SU-DHL-6 (cell line): ENCODE measurements at regions not wholly inside any gene's neighbourhood (a gene's known extent, or its start where the extent isn't known, plus 50 kb on each side); places are given as distances from the start of the nearest gene placed in this dataset.

Experiments
- H2AFZ ChIP-seq: fragments of 200-600 bp; sonication (generic); 2 replicates; pipeline ENCODE4 v1.6.1; 2014; ENCODE audit warnings: low read depth, mild to moderate bottlenecking, moderate library complexity, mixed read lengths, antibody characterized with exemption, low read length; ENCODE audit not compliant: severe bottlenecking
- H3F3A ChIP-seq: fragments of 200-600 bp; shearing (Covaris generic); 2 replicates; pipeline ENCODE4 v1.6.0; 2016; ENCODE audit warnings: antibody characterized with exemption, mild to moderate bottlenecking; ENCODE audit not compliant: insufficient read depth
- H3K27ac ChIP-seq: fragments of 200-600 bp; sonication (generic); 2 replicates; pipeline ENCODE4 v1.5.1; 2016; ENCODE audit warnings: low read depth, mild to moderate bottlenecking, low read length, moderate library complexity, mixed read lengths
- H3K27me3 ChIP-seq: fragments of 200-600 bp; sonication (generic), shearing (Covaris generic); 2 replicates; pipeline ENCODE4 v1.6.0; 2014; ENCODE audit warnings: mild to moderate bottlenecking, low read length
- H3K36me3 ChIP-seq: fragments of 200-600 bp; sonication (generic); 2 replicates; pipeline ENCODE4 v1.6.1; 2014; ENCODE audit warnings: mild to moderate bottlenecking, low read length, mixed read lengths
- H3K4me2 ChIP-seq: fragments of 300-600, 200-600 bp; shearing (Covaris generic), sonication (generic); 2 replicates; pipeline ENCODE4 v1.6.0; 2014; ENCODE audit warnings: low read length, low read depth, mild to moderate bottlenecking; ENCODE audit not compliant: poor library complexity, severe bottlenecking
- H3K4me3 ChIP-seq: fragments of 200-600 bp; sonication (generic); 2 replicates; pipeline ENCODE4 v1.5.1; 2014; ENCODE audit warnings: antibody characterized with exemption, low read length, mild to moderate bottlenecking, mixed read lengths; ENCODE audit not compliant: insufficient read depth, poor library complexity, severe bottlenecking
- H3K79me2 ChIP-seq: fragments of 200-600 bp; sonication (generic); 2 replicates; pipeline ENCODE4 v1.6.1; 2014; ENCODE audit warnings: mild to moderate bottlenecking, low read length, moderate library complexity; ENCODE audit not compliant: insufficient read depth
- H3K9ac ChIP-seq: fragments of 200-600 bp; sonication (generic); 2 replicates; pipeline ENCODE4 v1.7.0; 2014; ENCODE audit warnings: mild to moderate bottlenecking, low read length
- H3K9me2 ChIP-seq: fragments of 200-600 bp; sonication (generic); replicated peaks from 2 replicates; pipeline ENCODE4 v1.6.1; 2014; ENCODE audit warnings: low read length; ENCODE audit not compliant: insufficient read depth
- H3K9me3 ChIP-seq: fragments of 200-600 bp; sonication (generic); 2 replicates; pipeline ENCODE4 v1.6.1; 2014; ENCODE audit warnings: low read length, mixed read lengths; ENCODE audit not compliant: insufficient read depth
- H4K20me1 ChIP-seq: fragments of 200-600 bp; sonication (generic); 2 replicates; pipeline ENCODE4 v1.6.1; 2014; ENCODE audit warnings: low read depth, mild to moderate bottlenecking, antibody characterized with exemption, low read length, moderate library complexity, mixed read lengths
- EZH2phosphoT487 ChIP-seq: fragments of 200-600 bp; sonication (generic), shearing (Covaris generic); conservative IDR thresholded peaks from 2 replicates; pipeline ENCODE4 v1.6.1; 2018; ENCODE audit warnings: mild to moderate bottlenecking, antibody characterized with exemption, low read length, moderate library complexity, mixed read lengths
- TF ChIP-seq, protein P1 (sequence below): fragments of 200-600 bp; sonication (generic); IDR thresholded peaks from one replicate; pipeline ENCODE4 v1.5.1; 2017; ENCODE audit warnings: antibody characterized with exemption, mild to moderate bottlenecking, low read length, moderate library complexity; ENCODE audit not compliant: insufficient read depth, poor library complexity, severe bottlenecking

GRCh38 chr5:125203912-125204311 is 457.5 kb upstream of the ZNF608 start:
- no peaks in the 10 kb centered on the region for H3F3A ChIP-seq
- H4K20me1 ChIP-seq, result no peaks in the 10 kb centered on the region
- H3K4me3 ChIP-seq, result no peak overlapping the region
- H3K9me3 ChIP-seq, result no peaks in the 10 kb centered on the region
- H3K27me3 ChIP-seq, result no peaks in the 10 kb centered on the region
- H3K36me3 ChIP-seq, result no peaks in the 10 kb centered on the region
- no peak overlapping the region for H3K9ac ChIP-seq
- H3K79me2 ChIP-seq, result no peaks in the 10 kb centered on the region
- no peak overlapping the region for H3K4me2 ChIP-seq
- H3K9me2 ChIP-seq, result no peaks in the 10 kb centered on the region
- H2AFZ ChIP-seq, result no peak overlapping the region
- TF ChIP-seq EZH2phosphoT487, result no peak
- TF ChIP-seq, protein P1, sequence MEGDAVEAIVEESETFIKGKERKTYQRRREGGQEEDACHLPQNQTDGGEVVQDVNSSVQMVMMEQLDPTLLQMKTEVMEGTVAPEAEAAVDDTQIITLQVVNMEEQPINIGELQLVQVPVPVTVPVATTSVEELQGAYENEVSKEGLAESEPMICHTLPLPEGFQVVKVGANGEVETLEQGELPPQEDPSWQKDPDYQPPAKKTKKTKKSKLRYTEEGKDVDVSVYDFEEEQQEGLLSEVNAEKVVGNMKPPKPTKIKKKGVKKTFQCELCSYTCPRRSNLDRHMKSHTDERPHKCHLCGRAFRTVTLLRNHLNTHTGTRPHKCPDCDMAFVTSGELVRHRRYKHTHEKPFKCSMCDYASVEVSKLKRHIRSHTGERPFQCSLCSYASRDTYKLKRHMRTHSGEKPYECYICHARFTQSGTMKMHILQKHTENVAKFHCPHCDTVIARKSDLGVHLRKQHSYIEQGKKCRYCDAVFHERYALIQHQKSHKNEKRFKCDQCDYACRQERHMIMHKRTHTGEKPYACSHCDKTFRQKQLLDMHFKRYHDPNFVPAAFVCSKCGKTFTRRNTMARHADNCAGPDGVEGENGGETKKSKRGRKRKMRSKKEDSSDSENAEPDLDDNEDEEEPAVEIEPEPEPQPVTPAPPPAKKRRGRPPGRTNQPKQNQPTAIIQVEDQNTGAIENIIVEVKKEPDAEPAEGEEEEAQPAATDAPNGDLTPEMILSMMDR, result no peak
- no peak overlapping the region for H3K27ac ChIP-seq

DNA sequence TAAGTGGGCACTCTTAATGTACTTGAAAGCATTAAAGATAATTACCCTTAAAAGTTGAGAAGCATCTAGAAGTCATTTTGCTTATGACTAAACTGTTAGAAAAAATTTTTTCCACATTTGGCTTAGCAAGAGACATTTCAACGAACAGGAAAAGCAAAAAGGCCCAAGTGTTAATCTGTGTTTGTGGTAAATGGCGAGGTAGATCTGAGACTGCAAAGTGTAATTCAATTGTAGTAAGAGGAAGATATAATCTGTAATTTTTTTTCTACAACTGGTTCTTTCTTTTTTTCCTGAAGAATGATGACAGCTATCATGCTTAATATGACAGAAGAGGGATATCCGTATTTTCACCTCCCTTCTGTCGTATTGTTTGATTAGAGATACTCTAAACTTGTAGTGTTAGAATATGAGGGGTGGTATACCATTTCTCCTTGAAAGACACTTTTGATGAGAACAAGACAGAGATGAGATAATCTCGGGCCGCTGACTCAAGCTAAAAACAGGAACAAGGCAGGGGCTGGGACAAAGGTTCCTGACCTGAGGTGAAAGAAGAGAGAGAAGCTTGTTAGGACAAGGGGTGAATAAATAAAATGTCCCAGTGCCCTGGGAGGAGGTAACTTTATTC is 459.3 kb upstream of the ZNF608 start:
- no peak overlapping the region for H2AFZ ChIP-seq

GRCh38 chr5:125207856-125208255 is 461.4 kb upstream of the ZNF608 start:
- H3K9me3 ChIP-seq, result no peaks in the 10 kb centered on the region
- no peaks in the 10 kb centered on the region for H3K27me3 ChIP-seq
- no peak overlapping the region for H3K4me2 ChIP-seq
- no peaks in the 10 kb centered on the region for H4K20me1 ChIP-seq
- no peak overlapping the region for H3K9ac ChIP-seq
- H3K27ac ChIP-seq, result no peak overlapping the region
- H3K9me2 ChIP-seq, result no peaks in the 10 kb centered on the region
- TF ChIP-seq, protein P1, result no peak
- no peak for TF ChIP-seq EZH2phosphoT487
- H3F3A ChIP-seq, result no peaks in the 10 kb centered on the region
- no peaks in the 10 kb centered on the region for H3K79me2 ChIP-seq
- H2AFZ ChIP-seq, result no peak overlapping the region
- no peaks in the 10 kb centered on the region for H3K36me3 ChIP-seq
- no peak overlapping the region for H3K4me3 ChIP-seq

More for the DNA sequence above, 459.3 kb upstream of the ZNF608 start:
- Histone ChIP-seq H3K9ac (no peak overlapping the region), H3K9me2 (no peaks in the 10 kb centered on the region), H3K27ac (no peak overlapping the region), H4K20me1 (no peaks in the 10 kb centered on the region), H3K4me2 (no peak overlapping the region), H3K79me2 (no peaks in the 10 kb centered on the region), H3F3A (no peaks in the 10 kb centered on the region), H3K27me3 (no peaks in the 10 kb centered on the region), H3K9me3 (no peaks in the 10 kb centered on the region), H3K4me3 (no peak overlapping the region), H3K36me3 (no peaks in the 10 kb centered on the region)
- no peak for TF ChIP-seq EZH2phosphoT487
- TF ChIP-seq, protein P1, result no peak
